BJ (cell line): ENCODE measurements at regions not wholly inside any gene's neighbourhood (a gene's known extent, or its start where the extent isn't known, plus 50 kb on each side); places are given as distances from the start of the nearest gene placed in this dataset.

Experiments used
- CTCF ChIA-PET: fragments of 350-600 bp; formaldehyde crosslinking; extraction: SDS; loops from one replicate; lab custom pipeline; 2021; ENCODE audit warnings: antibody characterized with exemption, inconsistent platforms; lab: Yijun Ruan, JAX
- POLR2A ChIA-PET: fragments of 300-600 bp; sonication (Branson Sonifier 250); formaldehyde crosslinking; extraction: SDS; loops from one replicate; lab custom pipeline; 2021; ENCODE audit warnings: antibody characterized with exemption; lab: Charles Lee
- DNase-seq: peaks from one replicate; pipeline ENCODE4 v3.0.0-alpha.2; 2011; ENCODE audit warnings: low read depth
- H3K27me3 ChIP-seq: 2 replicates; pipeline ENCODE4 v1.6.0; 2011; ENCODE audit warnings: low read length; ENCODE audit not compliant: control insufficient read depth, insufficient read depth
- H3K36me3 ChIP-seq: 2 replicates; pipeline ENCODE4 v1.5.1; 2011; ENCODE audit warnings: low read length; ENCODE audit not compliant: control insufficient read depth, insufficient read depth
- H3K4me3 ChIP-seq: 2 replicates; pipeline ENCODE4 v1.5.1; 2011; ENCODE audit warnings: low read depth, mild to moderate bottlenecking, control low read depth, low read length
- TF ChIP-seq, protein P1 (sequence below): IDR thresholded peaks from 2 replicates; pipeline ENCODE4 v1.5.1; 2011; ENCODE audit warnings: low read depth, mild to moderate bottlenecking, control low read depth, inconsistent platforms, low read length, moderate library complexity; ENCODE audit not compliant: insufficient read depth

DNA sequence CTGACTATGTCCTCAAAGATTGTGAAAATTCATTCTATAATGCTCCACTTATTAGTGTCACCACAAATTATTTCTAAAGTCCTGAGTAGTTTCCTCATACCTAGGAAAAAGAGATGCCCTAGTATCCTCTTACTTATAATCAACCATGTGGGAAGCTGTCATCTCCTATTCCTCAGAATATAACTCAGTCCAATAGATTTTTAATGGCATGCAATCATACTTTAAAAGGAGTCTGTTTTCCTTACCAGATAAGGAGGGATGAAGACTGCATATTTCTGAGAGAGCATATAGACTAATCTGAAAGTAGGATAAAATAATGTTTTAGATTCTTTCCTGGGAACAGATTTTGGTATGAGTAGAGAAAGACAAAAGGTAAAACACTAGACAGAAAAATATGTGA lies 727.7 kb upstream of the GRM3 start:
- ChIA-PET CTCF (no interaction called here), POLR2A (no interaction called here)
- H3K4me3 ChIP-seq: no peak overlapping the region
- no peaks in the 10 kb centered on the region for H3K36me3 ChIP-seq
- H3K27me3 ChIP-seq: no peaks in the 10 kb centered on the region
- TF ChIP-seq, protein P1, sequence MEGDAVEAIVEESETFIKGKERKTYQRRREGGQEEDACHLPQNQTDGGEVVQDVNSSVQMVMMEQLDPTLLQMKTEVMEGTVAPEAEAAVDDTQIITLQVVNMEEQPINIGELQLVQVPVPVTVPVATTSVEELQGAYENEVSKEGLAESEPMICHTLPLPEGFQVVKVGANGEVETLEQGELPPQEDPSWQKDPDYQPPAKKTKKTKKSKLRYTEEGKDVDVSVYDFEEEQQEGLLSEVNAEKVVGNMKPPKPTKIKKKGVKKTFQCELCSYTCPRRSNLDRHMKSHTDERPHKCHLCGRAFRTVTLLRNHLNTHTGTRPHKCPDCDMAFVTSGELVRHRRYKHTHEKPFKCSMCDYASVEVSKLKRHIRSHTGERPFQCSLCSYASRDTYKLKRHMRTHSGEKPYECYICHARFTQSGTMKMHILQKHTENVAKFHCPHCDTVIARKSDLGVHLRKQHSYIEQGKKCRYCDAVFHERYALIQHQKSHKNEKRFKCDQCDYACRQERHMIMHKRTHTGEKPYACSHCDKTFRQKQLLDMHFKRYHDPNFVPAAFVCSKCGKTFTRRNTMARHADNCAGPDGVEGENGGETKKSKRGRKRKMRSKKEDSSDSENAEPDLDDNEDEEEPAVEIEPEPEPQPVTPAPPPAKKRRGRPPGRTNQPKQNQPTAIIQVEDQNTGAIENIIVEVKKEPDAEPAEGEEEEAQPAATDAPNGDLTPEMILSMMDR: no peak
- no peak for DNase-seq

DNA sequence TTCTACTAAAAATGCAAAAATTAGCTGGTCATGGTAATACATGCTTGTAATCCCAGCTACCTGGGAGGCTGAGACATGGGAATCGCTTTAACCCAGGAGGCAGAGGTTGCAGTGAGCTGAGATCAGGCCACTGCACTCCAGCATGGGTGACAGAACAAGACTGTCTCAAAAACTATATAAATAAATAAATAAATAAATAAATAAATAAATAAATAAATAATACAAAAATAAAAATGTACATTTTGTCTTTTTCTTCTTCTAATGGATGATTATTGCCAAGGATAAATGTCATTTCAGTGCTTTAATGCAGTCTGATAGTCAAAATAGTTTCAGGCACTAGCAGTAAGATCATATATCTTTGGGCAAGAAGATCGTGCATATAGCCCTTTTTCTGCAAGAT lies 727.6 kb upstream of the SEMA3D start:
- TF ChIP-seq, protein P1: no peak
- ChIA-PET POLR2A (no interaction called here), CTCF (no interaction called here)
- Histone ChIP-seq H3K36me3 (no peaks in the 10 kb centered on the region), H3K27me3 (no peaks in the 10 kb centered on the region), H3K4me3 (no peak overlapping the region)
- no peak for DNase-seq

DNA sequence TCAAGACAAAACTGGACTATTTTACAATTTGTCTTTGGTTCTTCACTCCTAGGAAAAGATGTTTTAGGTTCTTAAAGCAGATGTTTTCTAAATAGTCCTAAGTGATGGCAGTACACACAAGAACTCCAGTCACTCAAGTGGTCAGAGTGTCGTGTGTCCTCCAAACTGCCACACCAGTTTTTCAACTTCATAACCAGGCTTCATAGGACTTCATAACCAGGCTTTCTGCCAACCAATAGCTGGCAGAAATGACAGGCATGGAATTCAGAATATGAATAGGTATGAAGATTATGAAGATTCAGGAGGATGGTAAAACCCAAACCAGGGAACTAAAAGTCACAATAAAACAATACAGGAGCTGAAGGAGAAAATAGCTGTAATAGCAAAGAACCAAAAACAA lies 721.2 kb upstream of the SEMA3D start:
- H3K27me3 ChIP-seq: no peaks in the 10 kb centered on the region
- ChIA-PET CTCF (interaction anchor here (0.6 to 1.2 kb wide), 2 partner anchors 15 to 251 kb away, joined by 3 read pairs; no protein-coding TSS in a partner anchor), POLR2A (no interaction called here)
- no peak for DNase-seq
- H3K36me3 ChIP-seq: no peaks in the 10 kb centered on the region
- H3K4me3 ChIP-seq: no peak overlapping the region
- TF ChIP-seq, protein P1: no peak

DNA sequence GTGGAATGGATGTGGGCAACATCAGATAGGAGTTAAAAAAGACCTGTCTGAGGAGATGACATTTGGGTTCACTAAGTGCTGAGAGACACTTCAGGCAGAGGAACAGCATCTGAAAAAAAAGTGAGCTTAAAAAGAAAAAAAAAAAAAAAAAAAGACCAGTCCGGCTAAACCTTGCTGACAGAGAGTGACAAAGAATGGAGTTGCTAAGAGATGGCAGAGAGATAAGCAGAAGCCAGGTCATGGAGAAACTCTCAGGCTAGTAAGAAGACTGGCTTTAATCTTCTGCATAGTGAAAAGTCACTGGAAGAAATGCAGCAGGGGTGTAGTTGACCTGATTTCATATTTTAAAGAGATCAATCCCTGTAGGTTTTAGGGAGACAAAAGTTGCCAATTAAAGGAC lies 711.1 kb upstream of the SEMA3D start:
- POLR2A ChIA-PET: no interaction called here
- TF ChIP-seq, protein P1: no peak
- H3K36me3 ChIP-seq: no peaks in the 10 kb centered on the region
- CTCF ChIA-PET: no interaction called here
- H3K27me3 ChIP-seq: no peaks in the 10 kb centered on the region
- H3K4me3 ChIP-seq: no peak overlapping the region
- DNase-seq: no peak

DNA sequence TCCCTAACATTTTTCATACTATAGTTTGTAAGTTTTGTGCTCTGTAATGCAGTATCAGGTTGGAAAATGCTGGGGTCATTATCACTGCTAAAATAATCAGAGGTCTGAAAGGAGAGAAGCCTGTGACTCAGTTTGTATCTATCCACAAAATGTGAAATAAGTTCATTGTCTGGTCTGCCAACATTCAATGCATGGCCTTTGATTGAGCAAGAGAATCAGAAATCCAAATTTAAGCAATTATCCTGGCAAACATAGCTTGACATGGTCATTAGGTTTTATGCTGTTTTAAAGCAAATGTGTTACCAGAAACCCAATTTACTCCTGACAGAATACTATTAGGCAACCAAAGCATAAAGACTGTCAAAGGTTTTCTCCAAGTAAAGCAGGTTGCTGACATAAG lies 709.7 kb upstream of the SEMA3D start:
- DNase-seq: no peak

More for the DNA sequence above, 709.7 kb upstream of the SEMA3D start:
- ChIA-PET POLR2A (no interaction called here), CTCF (no interaction called here)
- Histone ChIP-seq H3K36me3 (no peaks in the 10 kb centered on the region), H3K27me3 (no peaks in the 10 kb centered on the region), H3K4me3 (no peak overlapping the region)
- TF ChIP-seq, protein P1: no peak
